Gastrocnemius medialis (tissue), 4 donors: ENCODE measurements at regions not wholly inside any gene's neighbourhood (a gene's known extent, or its start where the extent isn't known, plus 50 kb on each side); places are given as distances from the start of the nearest gene placed in this dataset.
"Not testable (repeated sequence)": the region's sequence is repeated elsewhere in the genome, so short reads cannot be mapped to it uniquely, and the experiment has no call there.

ENCODE experiments used
- ATAC-seq, 2 donors: fragments of 150-250 bp; one replicate each; pipeline ENCODE4 v1.9.1; 2016
- DNase-seq, 2 donors: peaks; one replicate each; pipeline ENCODE4 v3.0.0-alpha.2; 2019
- H3K27ac ChIP-seq, 4 donors: fragments of 200-600 bp; sonication (generic); 1 replicate in 1 of 4; 2 replicates in 3 of 4; pipeline ENCODE4 v1.5.1; 2016 to 2018; ENCODE audit warnings: mild to moderate bottlenecking in 2 of 4, moderate library complexity in 1 of 4
- H3K27me3 ChIP-seq, 3 donors: fragments of 200-600 bp; sonication (generic) in 2 of 3; 1 replicate in 1 of 3; 2 replicates in 2 of 3; pipeline versions ENCODE4 v1.5.1 to v1.6.0; 2016 to 2019; ENCODE audit warnings: mild to moderate bottlenecking in 1 of 3, moderate library complexity in 1 of 3
- H3K36me3 ChIP-seq, 2 donors: fragments of 200-600 bp; sonication (generic) in 1 of 2; one replicate each; pipeline ENCODE4 v1.5.1; 2017 to 2018
- H3K4me1 ChIP-seq, 2 donors: fragments of 200-600 bp; sonication (generic) in 1 of 2; one replicate each; pipeline ENCODE4 v1.5.1; 2016 to 2017; ENCODE audit warnings: mild to moderate bottlenecking in 2 of 2
- H3K4me3 ChIP-seq, 4 donors: fragments of 200-600 bp; sonication (generic) in 3 of 4; 1 replicate in 1 of 4; 2 replicates in 3 of 4; pipeline ENCODE4 v1.5.1; 2016 to 2019; ENCODE audit warnings: mild to moderate bottlenecking in 2 of 4
- H3K9me3 ChIP-seq, 3 donors: fragments of 200-600 bp; sonication (generic) in 2 of 3; 1 replicate in 1 of 3; 2 replicates in 2 of 3; pipeline ENCODE4 v1.5.1; 2016 to 2019
- POLR2A ChIP-seq, 2 donors: fragments of 450-650 bp; IDR thresholded peaks; one replicate each; pipeline ENCODE4 v1.6.1; 2017; ENCODE audit warnings: antibody characterized with exemption in 2 of 2, mild to moderate bottlenecking in 2 of 2, moderate library complexity in 2 of 2
- in situ Hi-C, 4 donors: fragments of 200-750 bp; cut with MboI; loops; one replicate each; pipeline versions ENCODE4 v1.15.0 to v1.8.0; 2017; ENCODE audit warnings: low sequenced_read_pairs in 4 of 4
- intact Hi-C: fragments of 100-400 bp; cut with DNase I; formaldehyde crosslinking; loops from one replicate; pipeline ENCODE4 v1.15.1; 2023; ENCODE audit warnings: low total_unique reads
- TF ChIP-seq, protein P1 (sequence below), 5 experiments: fragments of 450-650 bp in 3 of 5; fragments of 200-600 bp in 2 of 5; sonication (generic) in 2 of 5; IDR thresholded peaks in 4 of 5; conservative IDR thresholded peaks in 1 of 5; 1 replicate in 4 of 5; 2 replicates in 1 of 5; pipeline ENCODE4 v1.5.1; 2016 to 2019; ENCODE audit warnings: antibody characterized with exemption in 5 of 5, mild to moderate bottlenecking in 3 of 5, moderate library complexity in 3 of 5

GRCh38 chrX:56130031-56130430 is 102.1 kb upstream of the KLF8 start:
- TF ChIP-seq POLR2A (IDR thresholded peaks at IDR 0.05): no peak
- TF ChIP-seq, protein P1, sequence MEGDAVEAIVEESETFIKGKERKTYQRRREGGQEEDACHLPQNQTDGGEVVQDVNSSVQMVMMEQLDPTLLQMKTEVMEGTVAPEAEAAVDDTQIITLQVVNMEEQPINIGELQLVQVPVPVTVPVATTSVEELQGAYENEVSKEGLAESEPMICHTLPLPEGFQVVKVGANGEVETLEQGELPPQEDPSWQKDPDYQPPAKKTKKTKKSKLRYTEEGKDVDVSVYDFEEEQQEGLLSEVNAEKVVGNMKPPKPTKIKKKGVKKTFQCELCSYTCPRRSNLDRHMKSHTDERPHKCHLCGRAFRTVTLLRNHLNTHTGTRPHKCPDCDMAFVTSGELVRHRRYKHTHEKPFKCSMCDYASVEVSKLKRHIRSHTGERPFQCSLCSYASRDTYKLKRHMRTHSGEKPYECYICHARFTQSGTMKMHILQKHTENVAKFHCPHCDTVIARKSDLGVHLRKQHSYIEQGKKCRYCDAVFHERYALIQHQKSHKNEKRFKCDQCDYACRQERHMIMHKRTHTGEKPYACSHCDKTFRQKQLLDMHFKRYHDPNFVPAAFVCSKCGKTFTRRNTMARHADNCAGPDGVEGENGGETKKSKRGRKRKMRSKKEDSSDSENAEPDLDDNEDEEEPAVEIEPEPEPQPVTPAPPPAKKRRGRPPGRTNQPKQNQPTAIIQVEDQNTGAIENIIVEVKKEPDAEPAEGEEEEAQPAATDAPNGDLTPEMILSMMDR (IDR thresholded peaks at IDR 0.05 in 4 of 5, conservative IDR thresholded peaks at IDR 0.05 in 1 of 5): no peak
- ATAC-seq (no peak), DNase-seq (no peak)
- Histone ChIP-seq H3K36me3 (no peaks in the 10 kb centered on the region), H3K4me1 (no peaks in the 10 kb centered on the region), H3K27me3 (no peaks in the 10 kb centered on the region), H3K9me3 (no peaks in the 10 kb centered on the region), H3K27ac (no peak overlapping the region), H3K4me3 (no peak overlapping the region)
- in situ Hi-C loops (no loop called here), intact Hi-C loops (no loop called here)

DNA sequence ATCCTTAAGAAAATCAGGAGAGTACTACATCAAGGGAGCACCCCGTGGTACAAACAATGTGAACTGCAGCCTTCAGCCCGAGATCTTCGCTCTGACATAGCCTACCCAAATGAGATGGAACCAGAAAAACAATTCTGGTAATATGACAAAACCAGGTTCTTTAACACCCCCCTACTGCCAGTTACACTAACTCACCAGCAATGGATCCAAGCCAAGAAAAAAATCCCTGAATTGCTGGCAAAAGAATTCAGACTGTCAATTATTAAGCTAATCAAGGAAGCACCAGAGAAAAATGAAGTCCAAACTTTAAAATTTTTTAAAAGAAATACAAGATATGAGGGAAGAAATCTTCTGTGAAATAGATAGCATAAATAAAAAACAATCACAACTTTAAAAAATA is 101.7 kb upstream of the KLF8 start:
- Histone ChIP-seq H3K4me3 (no peak overlapping the region), H3K4me1 (no peaks in the 10 kb centered on the region), H3K27ac (no peak overlapping the region), H3K36me3 (no peaks in the 10 kb centered on the region), H3K27me3 (no peaks in the 10 kb centered on the region), H3K9me3 (no peaks in the 10 kb centered on the region)
- TF ChIP-seq POLR2A (IDR thresholded peaks at IDR 0.05): no peak
- TF ChIP-seq, protein P1 (IDR thresholded peaks at IDR 0.05 in 4 of 5, conservative IDR thresholded peaks at IDR 0.05 in 1 of 5): no peak
- in situ Hi-C loops (no loop called here), intact Hi-C loops (no loop called here)
- ATAC-seq (no peak), DNase-seq (no peak)

GRCh38 chrX:56164135-56164534 is 68.0 kb upstream of the KLF8 start:
- ATAC-seq, H3K9me3 ChIP-seq, H3K36me3 ChIP-seq, H3K27me3 ChIP-seq, H3K4me3 ChIP-seq, H3K4me1 ChIP-seq, intact Hi-C loops, H3K27ac ChIP-seq, DNase-seq, in situ Hi-C loops: not testable (repeated sequence)
